ENCODE measurements at regions not wholly inside any gene's neighbourhood (a gene's known extent, or its start where the extent isn't known, plus 50 kb on each side); places are given as distances from the start of the nearest gene placed in this dataset.

- Histone ChIP-seq H3K27me3 (no peaks in the 10 kb centered on the region), H3K4me3 (no peak overlapping the region), H3K27ac (no peak overlapping the region), H3K4me1 (peaks cover 0 to 5% (median 0%) of the 10 kb centered on the region in 9 donors), H3K36me3 (no peaks in the 10 kb centered on the region), H3K9me3 (peaks cover 0 to 14% (median 0%) of the 10 kb centered on the region in 11 donors)
- TF ChIP-seq CTCF (IDR thresholded peaks at IDR 0.05): no peak
- intact Hi-C loops (cut with DNase I): no loop called here
- DNase-seq (no peak), ATAC-seq (no peak)
These were observed 85.9 kb upstream of the PDE3A start for GRCh38 chr12:20282401-20282800.

GRCh38 chr12:20283482-20283881 is 84.9 kb upstream of the PDE3A start:
- Histone ChIP-seq H3K27ac (no peak overlapping the region), H3K36me3 (no peaks in the 10 kb centered on the region), H3K9me3 (peaks cover 0 to 19% (median 0%) of the 10 kb centered on the region in 11 donors), H3K4me1 (peaks cover 0 to 5% (median 0%) of the 10 kb centered on the region in 9 donors), H3K27me3 (no peaks in the 10 kb centered on the region), H3K4me3 (no peak overlapping the region)
- TF ChIP-seq CTCF (IDR thresholded peaks at IDR 0.05): no peak
- DNase-seq (no peak), ATAC-seq (no peak)
- intact Hi-C loops (cut with DNase I): no loop called here
- WGBS, 2 donors: 75 to 88% methylated on average over 1 of the region's 1 CpG

GRCh38 chr12:20289520-20289919 is 78.8 kb upstream of the PDE3A start:
- DNase-seq (no peak), ATAC-seq (no peak)
- Histone ChIP-seq H3K4me3 (no peak overlapping the region), H3K36me3 (no peaks in the 10 kb centered on the region), H3K27ac (no peak overlapping the region), H3K4me1 (no peaks in the 10 kb centered on the region), H3K9me3 (peaks cover 0 to 32% (median 3%) of the 10 kb centered on the region in 11 donors), H3K27me3 (no peaks in the 10 kb centered on the region)
- intact Hi-C loops (cut with DNase I): no loop called here
- TF ChIP-seq CTCF (IDR thresholded peaks at IDR 0.05): no peak
- WGBS, 2 donors: 78 to 82% methylated on average over 1 of the region's 1 CpG

GRCh38 chr12:20300457-20300856 is 67.9 kb upstream of the PDE3A start:
- no peaks in the 10 kb centered on the region for H3K27me3 ChIP-seq
- WGBS, 2 donors: 75% methylated on average over 7 of the region's 7 CpGs
- H3K27ac ChIP-seq: no peak overlapping the region
- no peaks in the 10 kb centered on the region for H3K4me1 ChIP-seq
- intact Hi-C loops (cut with DNase I): no loop called here
- peaks cover 0 to 26% (median 8%) of the 10 kb centered on the region in 11 donors for H3K9me3 ChIP-seq
- TF ChIP-seq CTCF (IDR thresholded peaks at IDR 0.05): no peak
- ATAC-seq (no peak), DNase-seq (no peak)
- no peaks in the 10 kb centered on the region for H3K36me3 ChIP-seq
- H3K4me3 ChIP-seq: no peak overlapping the region

Data from heart right ventricle (tissue), 16 donors.